MM.1S (cell line): ENCODE measurements at regions not wholly inside any gene's neighbourhood (a gene's known extent, or its start where the extent isn't known, plus 50 kb on each side); places are given as distances from the start of the nearest gene placed in this dataset.

Experiments used
- DNase-seq: peaks from one replicate; pipeline ENCODE4 v3.0.0-alpha.2; 2015
- H2AFZ ChIP-seq: fragments of 300-600 bp; sonication (generic); 2 replicates; pipeline ENCODE4 v1.6.0; 2016; ENCODE audit warnings: antibody characterized with exemption, low read length
- H3F3A ChIP-seq: fragments of 300-600 bp; sonication (generic); 2 replicates; pipeline ENCODE4 v1.6.1; 2016; ENCODE audit warnings: mild to moderate bottlenecking, antibody characterized with exemption, low read length, moderate library complexity, mixed read lengths; ENCODE audit not compliant: insufficient read depth
- H3K27ac ChIP-seq: fragments of 300-600 bp; sonication (generic); 2 replicates; pipeline ENCODE4 v1.5.1; 2016; ENCODE audit warnings: mild to moderate bottlenecking, low read length
- H3K27me3 ChIP-seq: fragments of 300-600 bp; sonication (generic); replicated peaks from 2 replicates; pipeline ENCODE4 v1.6.0; 2016; ENCODE audit warnings: low read length; ENCODE audit not compliant: insufficient read depth
- H3K36me3 ChIP-seq: fragments of 300-600 bp; sonication (generic); replicated peaks from 2 replicates; pipeline ENCODE4 v1.6.1; 2016; ENCODE audit warnings: mild to moderate bottlenecking, low read length, mixed read lengths; ENCODE audit not compliant: insufficient read depth
- H3K4me1 ChIP-seq: fragments of 300-600 bp; sonication (generic); 2 replicates; pipeline ENCODE4 v1.6.1; 2016; ENCODE audit warnings: low read length, mixed read lengths
- H3K4me2 ChIP-seq: fragments of 300-600 bp; sonication (generic); 2 replicates; pipeline ENCODE4 v1.6.0; 2016; ENCODE audit warnings: low read depth, low read length
- H3K4me3 ChIP-seq: fragments of 300-600 bp; sonication (generic); 2 replicates; pipeline ENCODE4 v1.5.1; 2016; ENCODE audit warnings: low read length, mixed read lengths
- H3K79me2 ChIP-seq: fragments of 300-600 bp; sonication (generic); 2 replicates; pipeline ENCODE4 v1.6.1; 2016; ENCODE audit warnings: mixed run types, low read length, mixed read lengths
- H3K9ac ChIP-seq: fragments of 300-600 bp; sonication (generic); 2 replicates; pipeline ENCODE4 v1.6.1; 2016; ENCODE audit warnings: low read length, mixed read lengths
- H3K9me2 ChIP-seq: fragments of 300-600 bp; sonication (generic); replicated peaks from 2 replicates; pipeline ENCODE4 v1.6.1; 2016; ENCODE audit warnings: mild to moderate bottlenecking, low read length, mixed read lengths; ENCODE audit not compliant: insufficient read depth
- H3K9me3 ChIP-seq: fragments of 300-600 bp; sonication (generic); replicated peaks from 2 replicates; pipeline ENCODE4 v1.6.1; 2016; ENCODE audit warnings: mild to moderate bottlenecking, low read length, mixed read lengths; ENCODE audit not compliant: insufficient read depth
- H4K20me1 ChIP-seq: fragments of 300-600 bp; sonication (generic); 2 replicates; pipeline ENCODE4 v1.6.1; 2016; ENCODE audit warnings: mild to moderate bottlenecking, low read length, moderate library complexity, mixed read lengths; ENCODE audit not compliant: insufficient read depth
- EZH2 ChIP-seq: fragments of 300-600 bp; sonication (generic); optimal IDR thresholded peaks from 2 replicates; pipeline ENCODE3; 2017; ENCODE audit warnings: low read depth, mild to moderate bottlenecking, antibody characterized with exemption, low read length, mixed read lengths
- EZH2phosphoT487 ChIP-seq: fragments of 300-600 bp; sonication (generic); IDR thresholded peaks from 2 replicates; pipeline ENCODE4 v1.6.1; 2018; ENCODE audit warnings: antibody characterized with exemption, low read length
- TF ChIP-seq, protein P1 (sequence below): fragments of 300-600 bp; sonication (generic); IDR thresholded peaks from 2 replicates; pipeline ENCODE4 v1.5.1; 2016; ENCODE audit warnings: antibody characterized with exemption, low read length, mixed read lengths

- Histone ChIP-seq H4K20me1 (no peaks in the 10 kb centered on the region), H3K4me2 (no peak overlapping the region), H3F3A (no peaks in the 10 kb centered on the region), H3K79me2 (no peaks in the 10 kb centered on the region), H3K27ac (no peak overlapping the region), H3K9me2 (no peaks in the 10 kb centered on the region), H3K4me1 (no peaks in the 10 kb centered on the region), H3K4me3 (no peak overlapping the region), H3K9me3 (no peaks in the 10 kb centered on the region), H3K9ac (no peak overlapping the region), H3K27me3 (no peaks in the 10 kb centered on the region), H3K36me3 (no peaks in the 10 kb centered on the region), H2AFZ (no peak overlapping the region)
- no peak for DNase-seq
- TF ChIP-seq EZH2 (no peak), EZH2phosphoT487 (no peak)
- TF ChIP-seq, protein P1, sequence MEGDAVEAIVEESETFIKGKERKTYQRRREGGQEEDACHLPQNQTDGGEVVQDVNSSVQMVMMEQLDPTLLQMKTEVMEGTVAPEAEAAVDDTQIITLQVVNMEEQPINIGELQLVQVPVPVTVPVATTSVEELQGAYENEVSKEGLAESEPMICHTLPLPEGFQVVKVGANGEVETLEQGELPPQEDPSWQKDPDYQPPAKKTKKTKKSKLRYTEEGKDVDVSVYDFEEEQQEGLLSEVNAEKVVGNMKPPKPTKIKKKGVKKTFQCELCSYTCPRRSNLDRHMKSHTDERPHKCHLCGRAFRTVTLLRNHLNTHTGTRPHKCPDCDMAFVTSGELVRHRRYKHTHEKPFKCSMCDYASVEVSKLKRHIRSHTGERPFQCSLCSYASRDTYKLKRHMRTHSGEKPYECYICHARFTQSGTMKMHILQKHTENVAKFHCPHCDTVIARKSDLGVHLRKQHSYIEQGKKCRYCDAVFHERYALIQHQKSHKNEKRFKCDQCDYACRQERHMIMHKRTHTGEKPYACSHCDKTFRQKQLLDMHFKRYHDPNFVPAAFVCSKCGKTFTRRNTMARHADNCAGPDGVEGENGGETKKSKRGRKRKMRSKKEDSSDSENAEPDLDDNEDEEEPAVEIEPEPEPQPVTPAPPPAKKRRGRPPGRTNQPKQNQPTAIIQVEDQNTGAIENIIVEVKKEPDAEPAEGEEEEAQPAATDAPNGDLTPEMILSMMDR = no peak
Observed at GRCh38 chr2:175236930-175237329, 55.4 kb upstream of the ATP5MC3 start.

DNA sequence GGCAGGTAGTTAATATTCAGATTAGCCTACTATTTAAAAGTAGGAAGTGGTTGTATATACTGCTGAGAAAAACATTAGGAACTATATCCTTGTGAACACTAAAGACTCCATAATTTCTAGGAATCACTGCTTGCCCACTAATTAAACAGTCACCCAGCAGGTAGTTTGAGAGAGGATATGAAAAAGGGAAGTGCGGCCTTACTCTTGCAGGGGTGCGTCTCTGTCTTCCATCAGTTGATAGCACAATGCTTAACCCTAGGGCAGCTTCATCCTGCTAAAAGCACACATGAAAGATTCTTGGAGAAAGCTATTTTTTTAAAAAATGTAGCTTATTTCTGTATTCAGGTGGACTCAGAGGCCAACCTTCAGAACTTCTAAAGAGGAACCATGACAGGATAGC, 53.1 kb upstream of the ATP5MC3 start:
- no peaks in the 10 kb centered on the region for H4K20me1 ChIP-seq
- H3K27ac ChIP-seq = no peak overlapping the region
- no peaks in the 10 kb centered on the region for H3K9me2 ChIP-seq
- H3K4me1 ChIP-seq = no peaks in the 10 kb centered on the region
- no peaks in the 10 kb centered on the region for H3F3A ChIP-seq
- H3K4me2 ChIP-seq = no peak overlapping the region
- H3K79me2 ChIP-seq = no peaks in the 10 kb centered on the region
- H3K4me3 ChIP-seq = no peak overlapping the region
- H2AFZ ChIP-seq = no peak overlapping the region
- no peaks in the 10 kb centered on the region for H3K9me3 ChIP-seq
- no peak for TF ChIP-seq EZH2
- no peak for TF ChIP-seq EZH2phosphoT487
- TF ChIP-seq, protein P1 = no peak
- no peaks in the 10 kb centered on the region for H3K27me3 ChIP-seq
- no peaks in the 10 kb centered on the region for H3K36me3 ChIP-seq
- no peak for DNase-seq
- no peak overlapping the region for H3K9ac ChIP-seq

DNA sequence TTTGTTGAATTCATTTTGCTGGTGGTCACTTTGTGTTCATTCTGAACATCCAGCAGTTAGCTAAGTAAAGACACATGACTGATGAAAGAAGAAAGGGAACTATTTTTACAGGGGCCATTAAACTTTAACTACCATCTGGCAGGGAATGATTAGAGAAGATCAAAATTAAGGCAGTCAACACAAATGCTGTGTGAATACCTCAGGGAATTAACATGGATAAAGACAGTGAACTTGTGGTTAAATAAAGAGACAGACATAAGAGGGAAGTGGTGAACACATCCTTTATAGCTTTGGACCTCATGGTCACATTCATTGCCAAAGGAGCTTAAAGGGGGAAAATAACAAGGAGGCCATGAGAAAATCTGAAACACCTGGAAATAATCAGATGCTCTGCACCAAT, 52.6 kb upstream of the ATP5MC3 start:
- no peaks in the 10 kb centered on the region for H3K36me3 ChIP-seq
- H2AFZ ChIP-seq = no peak overlapping the region
- H3K27me3 ChIP-seq = no peaks in the 10 kb centered on the region
- H3K4me1 ChIP-seq = no peaks in the 10 kb centered on the region
- no peaks in the 10 kb centered on the region for H3F3A ChIP-seq
- no peak overlapping the region for H3K4me2 ChIP-seq
- H3K79me2 ChIP-seq = no peaks in the 10 kb centered on the region
- H3K4me3 ChIP-seq = no peak overlapping the region
- TF ChIP-seq EZH2phosphoT487 = no peak
- TF ChIP-seq, protein P1 = no peak
- TF ChIP-seq EZH2 = no peak
- no peak overlapping the region for H3K27ac ChIP-seq
- H3K9me3 ChIP-seq = no peaks in the 10 kb centered on the region
- no peak overlapping the region for H3K9ac ChIP-seq
- no peaks in the 10 kb centered on the region for H4K20me1 ChIP-seq
- H3K9me2 ChIP-seq = no peaks in the 10 kb centered on the region
- DNase-seq = no peak
